OCI-LY3 (cell line): ENCODE measurements at regions not wholly inside any gene's neighbourhood (a gene's known extent, or its start where the extent isn't known, plus 50 kb on each side); places are given as distances from the start of the nearest gene placed in this dataset.

Experiments used
- EZH2phosphoT487 ChIP-seq: fragments of 200-600 bp; shearing (Covaris generic); IDR thresholded peaks from 2 replicates; pipeline ENCODE4 v1.6.1; 2018; ENCODE audit warnings: antibody characterized with exemption, mixed run types, low read depth
- TF ChIP-seq, protein P1 (sequence below): fragments of 200-600, 300-600 bp; sonication (generic); IDR thresholded peaks from 2 replicates; pipeline ENCODE4 v1.5.1; 2014; ENCODE audit warnings: antibody characterized with exemption, low read length, low read depth

DNA sequence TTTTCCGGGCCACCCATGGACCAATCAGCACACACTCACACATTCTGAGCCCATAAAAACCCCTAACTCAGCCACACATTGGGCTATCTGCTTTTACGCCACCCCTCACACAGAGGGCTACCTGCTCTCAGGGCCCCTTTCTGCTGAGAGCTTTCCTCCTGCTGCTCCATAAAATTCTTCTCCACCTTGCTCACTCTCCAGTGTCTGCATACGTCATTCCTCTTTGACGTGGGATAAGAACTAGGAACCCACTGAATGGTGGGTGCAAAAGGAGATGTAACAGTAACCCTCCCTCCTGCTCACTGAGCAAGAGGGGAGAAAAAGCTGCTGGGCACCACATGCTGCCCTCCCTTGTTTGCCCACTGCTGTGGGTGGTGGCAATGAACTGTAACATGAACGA lies 596.7 kb upstream of the TMEM132C start:
- no peak for TF ChIP-seq EZH2phosphoT487
- TF ChIP-seq, protein P1, sequence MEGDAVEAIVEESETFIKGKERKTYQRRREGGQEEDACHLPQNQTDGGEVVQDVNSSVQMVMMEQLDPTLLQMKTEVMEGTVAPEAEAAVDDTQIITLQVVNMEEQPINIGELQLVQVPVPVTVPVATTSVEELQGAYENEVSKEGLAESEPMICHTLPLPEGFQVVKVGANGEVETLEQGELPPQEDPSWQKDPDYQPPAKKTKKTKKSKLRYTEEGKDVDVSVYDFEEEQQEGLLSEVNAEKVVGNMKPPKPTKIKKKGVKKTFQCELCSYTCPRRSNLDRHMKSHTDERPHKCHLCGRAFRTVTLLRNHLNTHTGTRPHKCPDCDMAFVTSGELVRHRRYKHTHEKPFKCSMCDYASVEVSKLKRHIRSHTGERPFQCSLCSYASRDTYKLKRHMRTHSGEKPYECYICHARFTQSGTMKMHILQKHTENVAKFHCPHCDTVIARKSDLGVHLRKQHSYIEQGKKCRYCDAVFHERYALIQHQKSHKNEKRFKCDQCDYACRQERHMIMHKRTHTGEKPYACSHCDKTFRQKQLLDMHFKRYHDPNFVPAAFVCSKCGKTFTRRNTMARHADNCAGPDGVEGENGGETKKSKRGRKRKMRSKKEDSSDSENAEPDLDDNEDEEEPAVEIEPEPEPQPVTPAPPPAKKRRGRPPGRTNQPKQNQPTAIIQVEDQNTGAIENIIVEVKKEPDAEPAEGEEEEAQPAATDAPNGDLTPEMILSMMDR = no peak
